GM12891 (cell line): ENCODE measurements at regions not wholly inside any gene's neighbourhood (a gene's known extent, or its start where the extent isn't known, plus 50 kb on each side); places are given as distances from the start of the nearest gene placed in this dataset.

Experiments
- PAX5 ChIP-seq: IDR thresholded peaks from 2 replicates; pipeline ENCODE4 v1.6.1; 2011; ENCODE audit warnings: low read length, moderate library complexity, mild to moderate bottlenecking; ENCODE audit not compliant: insufficient read depth, severe bottlenecking
- POLR2A ChIP-seq: IDR thresholded peaks from 2 replicates; pipeline ENCODE4 v1.6.1; 2011; ENCODE audit warnings: low read depth, low read length, control low read depth
- POLR2AphosphoS5 ChIP-seq: IDR thresholded peaks from 2 replicates; pipeline ENCODE4 v1.6.1; 2011; ENCODE audit warnings: low read depth, low read length, control low read depth
- POU2F2 ChIP-seq: IDR thresholded peaks from 2 replicates; pipeline ENCODE4 v1.6.1; 2011; ENCODE audit warnings: low read depth, mild to moderate bottlenecking, control low read depth, low read length, moderate library complexity
- SPI1 ChIP-seq: IDR thresholded peaks from 2 replicates; pipeline ENCODE4 v1.6.1; 2011; ENCODE audit warnings: low read depth, low read length, control low read depth
- TAF1 ChIP-seq: IDR thresholded peaks from 2 replicates; pipeline ENCODE4 v1.6.1; 2011; ENCODE audit warnings: low read depth, low read length, control low read depth

- TF ChIP-seq POLR2AphosphoS5: no peak
- no peak for TF ChIP-seq PAX5
- no peak for TF ChIP-seq TAF1
- TF ChIP-seq POLR2A: no peak
- no peak for TF ChIP-seq SPI1
- no peak for TF ChIP-seq POU2F2
Observed at GRCh38 chr4:142900622-142901021, 54.5 kb upstream of the INPP4B start.
